ENCODE measurements at regions not wholly inside any gene's neighbourhood (a gene's known extent, or its start where the extent isn't known, plus 50 kb on each side); places are given as distances from the start of the nearest gene placed in this dataset.

GRCh38 chr21:41564871-41565274 lies 56.9 kb upstream of the TMPRSS2 start:
- DNase-seq = no peak

GRCh38 chr21:41562101-41563000 lies 54.4 kb upstream of the TMPRSS2 start:
- no peak for DNase-seq

- DNase-seq = no peak
Observed at GRCh38 chr21:41561701-41562100, 53.7 kb upstream of the TMPRSS2 start.

DNA sequence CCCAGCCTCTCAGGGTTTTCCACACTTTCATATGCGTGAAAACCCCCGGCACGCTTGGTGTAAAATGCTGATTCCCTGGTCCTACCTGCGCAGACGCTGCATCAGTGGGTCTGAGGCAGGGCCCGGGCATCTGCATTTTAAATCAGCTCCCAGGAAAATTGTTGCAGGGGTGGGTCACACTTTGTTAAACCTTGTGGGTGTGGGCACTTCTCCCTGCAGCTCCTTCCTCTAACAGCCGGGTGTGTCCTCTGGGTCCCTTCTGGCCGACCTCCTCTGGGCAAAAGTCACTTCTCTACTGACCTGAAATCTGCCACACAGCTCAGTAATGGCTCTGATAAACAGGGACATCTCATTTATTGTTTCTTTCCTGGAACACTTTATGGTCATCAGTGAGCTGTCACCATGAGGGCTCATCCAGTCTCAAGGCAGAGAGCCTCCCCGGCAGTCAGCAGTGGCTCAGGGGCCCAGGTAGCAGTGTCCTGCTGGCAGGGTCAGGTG lies 52.8 kb upstream of the TMPRSS2 start:
- DNase-seq = no peak

DNA sequence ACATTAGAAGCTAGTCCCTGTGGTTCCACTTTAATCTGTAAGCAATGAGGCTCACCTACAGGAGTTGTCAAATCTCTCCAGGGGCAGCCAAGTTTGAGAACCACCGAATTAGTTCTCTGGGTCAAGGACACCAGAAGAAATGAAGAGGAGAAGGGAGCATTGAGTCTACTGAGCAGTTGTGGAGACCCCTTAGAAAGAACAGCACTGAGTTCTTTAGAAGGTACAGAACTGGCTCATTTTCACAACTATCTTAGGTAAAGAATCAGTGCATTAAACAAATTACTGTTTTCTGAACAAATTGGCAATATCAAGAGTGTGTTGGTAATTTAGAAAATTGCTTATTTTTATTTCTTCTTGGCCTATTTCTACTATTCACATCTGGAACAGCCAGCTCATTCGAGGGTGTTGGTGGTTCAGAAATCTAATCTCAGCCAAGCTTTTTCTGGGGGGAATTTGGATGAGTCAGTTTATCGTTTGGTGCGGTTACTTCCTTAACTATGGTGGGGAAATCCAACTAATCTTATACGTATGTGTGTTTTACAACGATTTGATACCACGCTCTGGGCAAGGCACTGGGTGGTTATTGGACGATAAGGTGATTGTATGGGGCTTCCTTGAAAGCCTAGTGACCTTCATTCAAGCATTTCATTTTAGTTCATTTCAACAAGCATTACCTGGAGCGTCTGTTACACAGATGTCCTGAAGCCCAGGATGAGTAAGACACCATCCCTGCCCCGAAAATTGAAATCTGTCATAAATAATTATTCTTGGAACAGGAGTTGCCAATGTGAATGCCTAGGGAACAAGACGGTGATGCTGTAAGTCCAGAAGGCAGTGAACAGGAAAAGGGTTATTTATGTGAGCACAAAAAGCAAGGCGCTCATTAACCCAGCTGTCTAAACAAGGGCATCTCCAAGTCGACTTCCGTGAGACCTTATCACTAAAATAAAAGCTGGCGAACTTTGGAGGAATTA lies 52.0 kb upstream of the TMPRSS2 start:
- no peak for DNase-seq

- DNase-seq = no peak
Observed at GRCh38 chr21:41558842-41559241, 50.9 kb upstream of the TMPRSS2 start.

DNA sequence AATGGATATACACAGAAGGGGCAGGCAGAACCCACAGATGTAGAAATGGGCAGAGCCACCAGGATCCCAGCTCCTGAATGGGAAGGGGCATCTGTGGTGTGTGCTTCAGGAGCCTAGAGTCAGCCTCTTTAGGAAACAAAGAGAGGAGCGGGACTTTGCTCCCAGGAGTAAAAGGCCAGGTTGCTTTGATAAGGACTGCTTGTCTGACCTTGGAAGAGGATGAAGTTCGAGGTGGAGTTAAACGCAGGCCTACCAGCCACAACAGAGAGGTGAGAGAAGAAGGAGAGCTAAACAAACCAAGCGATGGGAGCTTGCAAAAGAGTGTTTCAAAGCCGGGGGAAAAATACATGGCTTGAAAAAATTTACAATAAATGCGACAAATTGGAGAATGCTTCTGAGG lies 49.9 kb upstream of the TMPRSS2 start:
- DNase-seq = no peak
